OCI-LY1 (cell line): ENCODE measurements at regions not wholly inside any gene's neighbourhood (a gene's known extent, or its start where the extent isn't known, plus 50 kb on each side); places are given as distances from the start of the nearest gene placed in this dataset.

Experiments
- H2AFZ ChIP-seq: fragments of 200-600 bp; sonication (generic), shearing (Covaris generic); 2 replicates; pipeline ENCODE4 v1.6.0; 2014; ENCODE audit warnings: antibody characterized with exemption, mild to moderate bottlenecking, low read length
- H3F3A ChIP-seq: fragments of 200-600 bp; sonication (generic), shearing (Covaris generic); 2 replicates; pipeline ENCODE4 v1.6.0; 2014; ENCODE audit warnings: mild to moderate bottlenecking, antibody characterized with exemption, low read length, moderate library complexity; ENCODE audit not compliant: insufficient read depth
- H3K27ac ChIP-seq: fragments of 200-600 bp; sonication (generic); 2 replicates; pipeline ENCODE4 v1.5.1; 2014; ENCODE audit warnings: low read length, mixed run types, mild to moderate bottlenecking, low read depth; ENCODE audit not compliant: poor library complexity, severe bottlenecking
- H3K27me3 ChIP-seq: fragments of 200-600 bp; sonication (generic); 2 replicates; pipeline ENCODE4 v1.6.0; 2014; ENCODE audit warnings: antibody characterized with exemption, mild to moderate bottlenecking, low read length, moderate library complexity; ENCODE audit not compliant: insufficient read depth
- H3K36me3 ChIP-seq: fragments of 200-600 bp; sonication (generic); 2 replicates; pipeline ENCODE4 v1.6.1; 2014; ENCODE audit warnings: mild to moderate bottlenecking, antibody characterized with exemption, low read length, moderate library complexity, mixed read lengths; ENCODE audit not compliant: insufficient read depth
- H3K4me1 ChIP-seq: fragments of 200-600 bp; sonication (generic); 2 replicates; pipeline ENCODE4 v1.5.1; 2014; ENCODE audit warnings: mild to moderate bottlenecking, low read length, moderate library complexity; ENCODE audit not compliant: insufficient read depth, severe bottlenecking
- H3K4me2 ChIP-seq: fragments of 200-600 bp; sonication (generic), shearing (Covaris generic); 2 replicates; pipeline ENCODE4 v1.6.1; 2014; ENCODE audit warnings: low read length
- H3K4me3 ChIP-seq: fragments of 200-600 bp; sonication (generic); 2 replicates; pipeline ENCODE4 v1.5.1; 2014; ENCODE audit warnings: low read length, low read depth, mild to moderate bottlenecking, mixed read lengths; ENCODE audit not compliant: poor library complexity, severe bottlenecking
- H3K79me2 ChIP-seq: fragments of 200-600 bp; shearing (Covaris generic); 2 replicates; pipeline ENCODE4 v1.6.1; 2016; ENCODE audit warnings: mixed run types, low read length, mixed read lengths; ENCODE audit not compliant: insufficient read depth
- H3K9ac ChIP-seq: fragments of 200-600 bp; sonication (generic), shearing (Covaris generic); 2 replicates; pipeline ENCODE4 v1.6.1; 2014; ENCODE audit warnings: mild to moderate bottlenecking, low read length, mixed read lengths
- H3K9me2 ChIP-seq: fragments of 200-600 bp; sonication (generic), shearing (Covaris generic); 2 replicates; pipeline ENCODE4 v1.6.1; 2014; ENCODE audit warnings: low read depth, mild to moderate bottlenecking, low read length, mixed read lengths
- H3K9me3 ChIP-seq: fragments of 200-600 bp; shearing (Covaris generic); 2 replicates; pipeline ENCODE4 v1.6.1; 2014; ENCODE audit warnings: low read length, mixed read lengths
- H4K20me1 ChIP-seq: fragments of 200-600 bp; sonication (generic), shearing (Covaris generic); 2 replicates; pipeline ENCODE4 v1.6.0; 2016; ENCODE audit warnings: mild to moderate bottlenecking, low read length; ENCODE audit not compliant: insufficient read depth
- EZH2 ChIP-seq: fragments of 200-600 bp; sonication (generic), shearing (Covaris generic); IDR thresholded peaks from 2 replicates; pipeline ENCODE4 v1.8.0; 2017; ENCODE audit warnings: borderline replicate concordance, mixed run types, mild to moderate bottlenecking, antibody characterized with exemption, low read length, moderate library complexity, mixed read lengths
- TF ChIP-seq, protein P1 (sequence below): fragments of 200-600 bp; sonication (generic), shearing (Covaris generic); IDR thresholded peaks from 2 replicates; pipeline ENCODE4 v1.5.1; 2017; ENCODE audit warnings: mild to moderate bottlenecking, antibody characterized with exemption, low read length, moderate library complexity, mixed read lengths

DNA sequence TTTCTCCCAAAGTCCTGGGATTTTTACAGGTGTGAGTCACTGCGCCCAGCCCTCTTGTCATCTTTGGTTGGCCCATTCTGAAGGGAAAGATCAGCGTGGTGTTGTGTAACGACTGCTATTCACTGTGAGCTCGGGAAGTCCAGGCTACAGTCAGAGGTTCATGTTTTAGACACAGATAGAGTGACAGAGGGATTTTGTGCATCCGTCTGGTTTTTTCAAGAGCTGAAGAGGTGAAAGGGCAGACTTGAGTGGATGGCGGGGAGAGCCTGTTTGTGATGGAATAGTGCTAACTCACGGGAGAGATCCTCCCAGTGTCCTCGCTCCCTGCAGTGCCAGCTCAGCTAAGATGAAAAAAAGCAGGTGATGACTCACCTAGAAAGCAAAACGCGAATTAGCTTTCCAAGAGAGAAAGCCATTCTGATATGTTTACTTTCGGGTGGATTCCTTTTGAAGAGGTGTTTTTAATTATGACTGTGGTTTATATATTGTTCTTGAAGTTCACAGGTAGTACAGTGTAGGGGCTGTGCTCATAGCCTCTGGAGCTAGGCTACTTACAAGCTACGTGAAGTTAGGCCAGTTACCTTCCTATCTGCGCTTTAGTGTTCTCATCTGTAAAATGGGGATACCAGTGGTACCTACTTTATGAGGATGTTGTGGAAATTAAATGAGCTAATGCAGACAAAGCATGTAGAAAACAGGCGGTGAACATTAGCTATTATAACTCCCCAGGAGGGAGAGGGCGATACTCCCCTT is 67.2 kb downstream of the C11orf91 start:
- Histone ChIP-seq H3K9me3 (no peaks in the 10 kb centered on the region), H3K27me3 (no peaks in the 10 kb centered on the region), H3K9ac (no peak overlapping the region), H3K27ac (no peak overlapping the region), H4K20me1 (no peaks in the 10 kb centered on the region), H3K79me2 (no peaks in the 10 kb centered on the region), H3K9me2 (no peaks in the 10 kb centered on the region), H3K4me1 (no peaks in the 10 kb centered on the region), H3K36me3 (no peaks in the 10 kb centered on the region), H3K4me2 (no peak overlapping the region), H3F3A (no peaks in the 10 kb centered on the region), H3K4me3 (no peak overlapping the region), H2AFZ (no peak overlapping the region)
- TF ChIP-seq, protein P1, sequence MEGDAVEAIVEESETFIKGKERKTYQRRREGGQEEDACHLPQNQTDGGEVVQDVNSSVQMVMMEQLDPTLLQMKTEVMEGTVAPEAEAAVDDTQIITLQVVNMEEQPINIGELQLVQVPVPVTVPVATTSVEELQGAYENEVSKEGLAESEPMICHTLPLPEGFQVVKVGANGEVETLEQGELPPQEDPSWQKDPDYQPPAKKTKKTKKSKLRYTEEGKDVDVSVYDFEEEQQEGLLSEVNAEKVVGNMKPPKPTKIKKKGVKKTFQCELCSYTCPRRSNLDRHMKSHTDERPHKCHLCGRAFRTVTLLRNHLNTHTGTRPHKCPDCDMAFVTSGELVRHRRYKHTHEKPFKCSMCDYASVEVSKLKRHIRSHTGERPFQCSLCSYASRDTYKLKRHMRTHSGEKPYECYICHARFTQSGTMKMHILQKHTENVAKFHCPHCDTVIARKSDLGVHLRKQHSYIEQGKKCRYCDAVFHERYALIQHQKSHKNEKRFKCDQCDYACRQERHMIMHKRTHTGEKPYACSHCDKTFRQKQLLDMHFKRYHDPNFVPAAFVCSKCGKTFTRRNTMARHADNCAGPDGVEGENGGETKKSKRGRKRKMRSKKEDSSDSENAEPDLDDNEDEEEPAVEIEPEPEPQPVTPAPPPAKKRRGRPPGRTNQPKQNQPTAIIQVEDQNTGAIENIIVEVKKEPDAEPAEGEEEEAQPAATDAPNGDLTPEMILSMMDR, result no peak
- TF ChIP-seq EZH2, result no peak

DNA sequence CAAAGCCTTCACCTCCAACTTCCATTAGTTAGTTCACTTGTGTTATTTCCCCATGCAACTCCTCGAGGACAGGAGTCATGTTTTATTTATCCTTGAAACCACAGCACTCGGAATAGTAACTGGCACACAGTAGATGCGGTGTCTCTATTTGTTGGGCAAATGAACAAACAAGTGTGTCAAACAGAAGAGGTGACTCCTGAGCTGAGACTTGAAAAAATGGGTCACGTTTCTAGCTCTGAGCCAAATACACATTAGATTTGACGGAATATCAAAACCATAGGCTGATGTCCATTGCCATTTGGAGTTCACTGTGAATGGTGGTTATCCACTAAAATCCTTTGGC is 68.9 kb downstream of the C11orf91 start:
- TF ChIP-seq EZH2, result no peak
- TF ChIP-seq, protein P1, result no peak
- Histone ChIP-seq H3K4me3 (no peak overlapping the region), H3K27me3 (no peaks in the 10 kb centered on the region), H3K9ac (no peak overlapping the region), H3K36me3 (no peaks in the 10 kb centered on the region), H3K4me2 (no peak overlapping the region), H3F3A (no peaks in the 10 kb centered on the region), H4K20me1 (no peaks in the 10 kb centered on the region), H3K4me1 (no peaks in the 10 kb centered on the region), H3K79me2 (no peaks in the 10 kb centered on the region), H3K27ac (no peak overlapping the region), H2AFZ (no peak overlapping the region), H3K9me2 (no peaks in the 10 kb centered on the region), H3K9me3 (no peaks in the 10 kb centered on the region)

DNA sequence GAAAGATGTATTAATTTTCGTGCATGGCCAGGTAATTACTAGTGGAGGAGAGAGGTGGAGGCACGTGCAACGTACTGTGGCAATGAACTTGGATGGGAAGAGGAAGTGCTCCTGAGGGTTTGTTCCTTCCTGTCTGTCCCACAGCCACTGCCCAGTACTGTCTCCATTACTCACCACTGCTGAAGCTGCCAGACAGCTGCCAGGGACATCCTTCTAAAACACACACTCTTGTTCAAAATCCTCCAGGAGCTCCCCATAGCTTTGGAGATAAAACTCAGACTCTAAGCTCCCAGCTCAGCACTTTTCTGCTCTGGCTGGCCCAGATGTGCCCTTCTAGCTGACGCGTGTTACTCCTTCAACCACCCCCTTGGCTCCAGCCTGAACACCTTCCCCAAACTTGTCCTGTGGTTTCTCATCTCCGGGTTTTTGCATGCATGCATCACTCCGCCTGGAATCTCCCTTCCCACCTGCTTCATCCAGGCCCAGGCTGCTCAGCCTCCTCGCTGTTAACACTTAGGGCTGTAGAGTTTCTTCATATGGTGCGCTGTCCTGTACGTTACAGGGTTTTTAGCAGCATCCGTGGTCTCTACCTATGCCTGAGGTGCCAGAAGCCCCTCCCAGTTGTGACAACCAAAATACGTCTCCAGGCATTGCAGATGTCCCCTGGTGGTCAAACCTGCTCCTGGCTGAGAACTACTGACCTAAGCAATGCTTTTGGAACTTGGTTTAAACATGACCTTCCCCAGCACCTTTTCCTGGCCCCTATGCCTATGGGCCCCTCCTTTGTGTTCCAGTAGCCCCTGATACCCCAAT is 69.5 kb downstream of the C11orf91 start:
- Histone ChIP-seq H3K36me3 (no peaks in the 10 kb centered on the region), H2AFZ (no peak overlapping the region), H3K9ac (no peak overlapping the region), H3K4me1 (no peaks in the 10 kb centered on the region), H3K9me3 (no peaks in the 10 kb centered on the region), H3K4me3 (no peak overlapping the region), H3K79me2 (no peaks in the 10 kb centered on the region), H3K27ac (no peak overlapping the region), H3K9me2 (no peaks in the 10 kb centered on the region), H3K27me3 (no peaks in the 10 kb centered on the region), H3F3A (no peaks in the 10 kb centered on the region), H4K20me1 (no peaks in the 10 kb centered on the region), H3K4me2 (no peak overlapping the region)
- TF ChIP-seq, protein P1, result no peak
- no peak for TF ChIP-seq EZH2
